ENCODE measurements at regions not wholly inside any gene's neighbourhood (a gene's known extent, or its start where the extent isn't known, plus 50 kb on each side); places are given as distances from the start of the nearest gene placed in this dataset.
"Not testable (repeated sequence)": the region's sequence is repeated elsewhere in the genome, so short reads cannot be mapped to it uniquely, and the experiment has no call there.

DNA sequence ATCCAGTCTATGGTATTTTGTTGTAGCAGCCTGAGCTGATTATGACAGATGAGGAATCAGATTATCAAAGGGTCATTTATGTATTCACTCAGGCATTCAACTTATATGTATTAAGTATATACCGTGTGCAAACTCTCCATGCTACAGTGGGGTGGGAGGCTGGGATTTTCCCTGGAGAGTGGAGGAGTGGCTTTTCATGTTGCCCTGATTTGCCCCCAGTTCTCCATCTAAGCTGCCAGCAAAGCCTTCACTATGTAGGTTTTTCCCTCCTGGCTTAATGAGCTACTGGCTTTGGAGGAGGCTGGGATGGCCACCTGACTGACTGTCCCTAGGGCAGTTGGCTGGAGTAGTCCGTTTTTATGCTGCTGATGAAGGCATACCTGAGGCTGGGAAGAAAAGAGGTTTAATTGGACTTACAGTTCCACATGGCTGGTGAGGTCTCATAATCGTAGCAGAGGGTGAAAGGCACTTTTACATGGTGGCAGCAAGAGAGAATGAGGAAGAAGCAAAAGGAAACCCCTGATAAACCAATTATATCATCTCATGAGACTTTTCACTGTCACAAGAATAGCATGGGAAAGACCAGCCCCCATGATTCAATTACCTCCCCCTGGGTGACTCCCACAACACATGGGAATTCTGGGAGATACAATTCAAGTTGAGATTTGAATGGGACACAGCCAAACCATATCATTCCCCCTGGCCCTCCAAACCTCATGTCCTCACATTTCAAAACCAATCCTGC lies 253.9 kb downstream of the RPLP1 start:
- H3K9me3 ChIP-seq (ENCODE audit: control insufficient read depth, insufficient read depth, low read length) = peaks cover 13% of the 10 kb centered on the region
- intact Hi-C loops (cut with micrococcal nuclease) = no loop called here
- no peak overlapping the region for H3K27ac ChIP-seq (ENCODE audit: low read length)
- H3K9me3 Mint-ChIP-seq = peaks cover 3 to 5% of the 10 kb centered on the region in 2 donors
- DNase-seq = no peak
- peaks cover 3 to 15% of the 10 kb centered on the region in 2 donors for H3K27me3 Mint-ChIP-seq (ENCODE audit: low read depth in 2 of 2)
- H3K4me1 ChIP-seq (ENCODE audit: control insufficient read depth, insufficient read depth, low read length) = peaks cover 25% of the 10 kb centered on the region
- H3K27ac Mint-ChIP-seq = peak overlapping the region in 1 of 2 donors; percentile 53
- WGBS (ENCODE audit: insufficient coverage) = 82% methylated on average over 1 of the region's 3 CpGs
- H3K4me3 ChIP-seq (ENCODE audit: low read length) = no peak overlapping the region
- H3K36me3 ChIP-seq (ENCODE audit: control insufficient read depth, insufficient read depth, low read length) = no peaks in the 10 kb centered on the region
- H3K27me3 ChIP-seq (ENCODE audit: control insufficient read depth, insufficient read depth, low read length) = no peaks in the 10 kb centered on the region
- peak overlapping the region; percentile 9 for H3K4me3 Mint-ChIP-seq
- H3K4me1 Mint-ChIP-seq = peaks cover 25 to 32% of the 10 kb centered on the region in 2 donors
- no peak for ATAC-seq
- peaks cover 10% of the 10 kb centered on the region for H3K36me3 Mint-ChIP-seq
- no peak for TF ChIP-seq CTCF (IDR thresholded peaks at IDR 0.05)

DNA sequence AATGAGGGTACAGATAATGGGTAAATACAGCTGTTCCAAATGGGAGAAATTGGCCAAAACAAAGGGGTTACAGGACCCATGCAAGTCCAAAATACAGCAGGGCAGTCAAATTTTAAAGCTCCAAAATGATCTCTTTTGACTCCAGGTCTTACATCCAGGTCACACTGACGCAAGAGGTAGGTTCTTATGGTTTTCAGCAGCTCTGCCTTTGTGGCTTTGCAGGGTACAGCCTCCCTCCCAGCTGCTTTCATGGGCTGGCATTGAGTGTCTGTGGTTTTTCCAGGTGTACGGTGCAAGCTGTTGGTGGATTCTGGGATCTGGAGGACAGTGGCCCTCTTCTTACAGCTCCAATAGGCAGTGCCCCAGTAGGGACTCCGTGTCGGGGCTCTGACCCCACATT lies 254.6 kb downstream of the RPLP1 start:
- WGBS (ENCODE audit: insufficient coverage) = 69% methylated on average over 4 of the region's 4 CpGs
- H3K27me3 Mint-ChIP-seq (ENCODE audit: low read depth in 2 of 2) = peaks cover 3 to 15% of the 10 kb centered on the region in 2 donors
- H3K36me3 Mint-ChIP-seq = peaks cover 10% of the 10 kb centered on the region
- H3K4me3 ChIP-seq (ENCODE audit: low read length); DNase-seq; H3K27me3 ChIP-seq (ENCODE audit: control insufficient read depth, insufficient read depth, low read length); H3K27ac ChIP-seq (ENCODE audit: low read length); H3K9me3 Mint-ChIP-seq; H3K4me3 Mint-ChIP-seq; H3K36me3 ChIP-seq (ENCODE audit: control insufficient read depth, insufficient read depth, low read length); intact Hi-C loops (cut with micrococcal nuclease): not testable (repeated sequence)
- ATAC-seq = peak in 2 of 3 donors; percentile 24 to 52
- peak overlapping the region in 1 of 2 donors; percentile 53 for H3K27ac Mint-ChIP-seq
- H3K4me1 Mint-ChIP-seq = peaks cover 25 to 34% of the 10 kb centered on the region in 2 donors
- Histone ChIP-seq H3K4me1 (ENCODE audit: control insufficient read depth, insufficient read depth, low read length) (peaks cover 29% of the 10 kb centered on the region), H3K9me3 (ENCODE audit: control insufficient read depth, insufficient read depth, low read length) (peaks cover 13% of the 10 kb centered on the region)

- 92% methylated on average over 3 of the region's 3 CpGs for WGBS (ENCODE audit: insufficient coverage)
- H3K4me3 ChIP-seq (ENCODE audit: low read length); DNase-seq; H3K27me3 ChIP-seq (ENCODE audit: control insufficient read depth, insufficient read depth, low read length); H3K27ac Mint-ChIP-seq; H3K4me3 Mint-ChIP-seq; H3K36me3 ChIP-seq (ENCODE audit: control insufficient read depth, insufficient read depth, low read length); H3K27ac ChIP-seq (ENCODE audit: low read length); intact Hi-C loops (cut with micrococcal nuclease); ATAC-seq; H3K9me3 Mint-ChIP-seq: not testable (repeated sequence)
- Histone ChIP-seq H3K4me1 (ENCODE audit: control insufficient read depth, insufficient read depth, low read length) (peaks cover 43% of the 10 kb centered on the region), H3K9me3 (ENCODE audit: control insufficient read depth, insufficient read depth, low read length) (peaks cover 13% of the 10 kb centered on the region)
- peaks cover 3 to 15% of the 10 kb centered on the region in 2 donors for H3K27me3 Mint-ChIP-seq (ENCODE audit: low read depth in 2 of 2)
- H3K4me1 Mint-ChIP-seq = peaks cover 37 to 47% of the 10 kb centered on the region in 2 donors
- peaks cover 10% of the 10 kb centered on the region for H3K36me3 Mint-ChIP-seq
These were observed 256.0 kb downstream of the RPLP1 start for GRCh38 chr15:69708436-69709122.

DNA sequence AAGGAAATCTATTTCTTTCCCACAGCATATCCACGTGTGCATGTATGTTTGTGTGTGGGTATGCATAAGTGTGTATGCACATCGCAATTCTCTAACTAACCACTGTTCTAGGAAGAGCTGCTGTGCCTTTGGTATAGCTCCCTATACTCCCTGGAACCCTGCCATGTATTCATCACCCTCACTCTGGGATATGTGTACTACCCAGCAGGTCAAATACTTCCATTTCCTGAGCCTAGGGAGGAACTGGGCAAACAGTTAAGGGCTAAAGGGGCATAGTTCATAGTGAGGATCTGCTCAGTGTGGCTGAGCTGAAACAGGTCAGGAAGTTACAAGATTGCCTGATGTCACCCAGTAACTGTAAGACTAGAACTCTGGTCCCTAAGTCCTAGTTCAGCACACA lies 260.4 kb downstream of the RPLP1 start:
- H3K4me1 Mint-ChIP-seq = peaks cover 55 to 62% of the 10 kb centered on the region in 2 donors
- DNase-seq = peak in 1 of 2 donors; percentile 32

More for the DNA sequence above, 260.4 kb downstream of the RPLP1 start:
- no peak for TF ChIP-seq CTCF (IDR thresholded peaks at IDR 0.05)
- Mint-ChIP-seq H3K9me3 (peaks cover 3 to 4% of the 10 kb centered on the region in 2 donors), H3K4me3 (no peak overlapping the region), H3K27ac (peak overlapping the region; percentile 87 to 90), H3K27me3 (ENCODE audit: low read depth in 2 of 2) (peaks cover 0 to 7% of the 10 kb centered on the region in 2 donors), H3K36me3 (peaks cover 9% of the 10 kb centered on the region)
- Histone ChIP-seq H3K4me1 (ENCODE audit: control insufficient read depth, insufficient read depth, low read length) (peaks cover 53% of the 10 kb centered on the region), H3K27ac (ENCODE audit: low read length) (peak overlapping the region; percentile 67), H3K9me3 (ENCODE audit: control insufficient read depth, insufficient read depth, low read length) (peaks cover 10% of the 10 kb centered on the region), H3K36me3 (ENCODE audit: control insufficient read depth, insufficient read depth, low read length) (no peaks in the 10 kb centered on the region), H3K27me3 (ENCODE audit: control insufficient read depth, insufficient read depth, low read length) (no peaks in the 10 kb centered on the region), H3K4me3 (ENCODE audit: low read length) (no peak overlapping the region)
- intact Hi-C loops (cut with micrococcal nuclease) = loop anchor here (10.0 kb wide), 1 partner anchor 218 kb away; no protein-coding TSS in a partner anchor
- ATAC-seq = no peak
- WGBS (ENCODE audit: insufficient coverage) = 80% methylated on average over 1 of the region's 2 CpGs
